PFSK-1 (cell line): ENCODE measurements at regions not wholly inside any gene's neighbourhood (a gene's known extent, or its start where the extent isn't known, plus 50 kb on each side); places are given as distances from the start of the nearest gene placed in this dataset.

ENCODE experiments used
- FOXP2 ChIP-seq: optimal IDR thresholded peaks from 2 replicates; pipeline ENCODE3; 2011; ENCODE audit warnings: borderline replicate concordance, control low read depth, inconsistent platforms; ENCODE audit not compliant: insufficient read depth; ENCODE audit errors: extremely low read length, extremely low read depth
- POLR2AphosphoS5 ChIP-seq: IDR thresholded peaks from 2 replicates; pipeline ENCODE4 v1.6.1; 2012; ENCODE audit warnings: low read depth, mild to moderate bottlenecking, control low read depth, low read length, moderate library complexity
- REST ChIP-seq, 2 experiments: IDR thresholded peaks; 2 replicates each; pipeline versions ENCODE4 v1.6.1 to v1.8.0; 2011 to 2012; ENCODE audit warnings: low read depth in 2 of 2, low read length in 2 of 2, control low read depth in 1 of 2, inconsistent platforms in 1 of 2, mild to moderate bottlenecking in 1 of 2, moderate library complexity in 1 of 2; ENCODE audit not compliant: insufficient read depth in 1 of 2
- TAF1 ChIP-seq: IDR thresholded peaks from 2 replicates; pipeline ENCODE4 v1.6.1; 2012; ENCODE audit warnings: low read length, control low read depth, borderline replicate concordance; ENCODE audit not compliant: insufficient read depth

GRCh38 chr7:26044320-26044719 lies 107.7 kb upstream of the NFE2L3 start:
- no peak for TF ChIP-seq REST (IDR thresholded peaks at IDR 0.05; ENCODE audit: insufficient read depth in 1 of 2, low read depth in 2 of 2, low read length in 2 of 2)
- TF ChIP-seq TAF1, result no peak
- TF ChIP-seq FOXP2, result no peak
- no peak for TF ChIP-seq POLR2AphosphoS5
